ENCODE measurements at regions not wholly inside any gene's neighbourhood (a gene's known extent, or its start where the extent isn't known, plus 50 kb on each side); places are given as distances from the start of the nearest gene placed in this dataset.
A peak's percentile ranks its signal among the peaks of the same experiment; 100 is the strongest.

- no CpG with 5 or more reads among the region's 2 CpGs for WGBS, 2 experiments (ENCODE audit: extremely low coverage in 2 of 2, insufficient read length in 1 of 2)
Measured at GRCh38 chr4:110869114-110869513, 246.2 kb upstream of the PITX2 start.

More at GRCh38 chr4:110869114-110869513, 246.2 kb upstream of the PITX2 start:
- H3K4me3 ChIP-seq (ENCODE audit: insufficient read depth, low read depth, low read length), result no peak overlapping the region
- no peak overlapping the region for H3K23ac ChIP-seq (ENCODE audit: low read depth, low read length)
- H3K79me1 ChIP-seq (ENCODE audit: low read depth in 1 of 2, low read length in 2 of 2), result no peaks in the 10 kb centered on the region
- in situ Hi-C loops (cut with MboI; ENCODE audit: low sequenced_read_pairs) (no loop called here), intact Hi-C loops (cut with micrococcal nuclease) (loop anchor here (10.0 kb wide), 1 partner anchor 766 kb away; no protein-coding TSS in a partner anchor), dilution Hi-C loops (cut with HindIII; ENCODE audit: low sequenced_read_pairs, unreplicated experiment) (no loop called here)
- no peaks in the 10 kb centered on the region for H3K9me3 ChIP-seq (ENCODE audit: control insufficient read depth, insufficient read depth, low read length)
- H3K9ac ChIP-seq (ENCODE audit: low read depth, low read length), result no peak overlapping the region
- no peak overlapping the region for H3K56ac ChIP-seq (ENCODE audit: extremely low read depth, insufficient read depth, low read length)
- H4K91ac ChIP-seq (ENCODE audit: insufficient read depth, low read depth, low read length), result no peak overlapping the region
- no peak overlapping the region for H2BK20ac ChIP-seq (ENCODE audit: low read depth, low read length)
- H2AFZ ChIP-seq (replicated peaks; ENCODE audit: low read length, poor library complexity), result no peak overlapping the region
- H2BK120ac ChIP-seq (ENCODE audit: low read depth, low read length), result no peak overlapping the region
- H3K4me1 ChIP-seq (ENCODE audit: control insufficient read depth, insufficient read depth, low read length), result peaks cover 2% of the 10 kb centered on the region
- H3K18ac ChIP-seq (ENCODE audit: low read depth, low read length), result no peak overlapping the region
- H3K27ac ChIP-seq (ENCODE audit: insufficient read depth, low read length), result no peak overlapping the region
- ChIA-PET POLR2A (ENCODE audit: unreplicated experiment) (interaction anchor here (0.6 kb wide), 1 partner anchor 249 kb away, joined by 3 read pairs; no protein-coding TSS in a partner anchor), CTCF (no interaction called here)
- peak overlapping the region; percentile 28; the same call in 1 of the 2 replicates for H3K4me2 ChIP-seq (ENCODE audit: low read depth, low read length)
- H2BK15ac ChIP-seq (ENCODE audit: low read depth, low read length), result no peak overlapping the region
- TF ChIP-seq CEBPB (IDR thresholded peaks at IDR 0.05; ENCODE audit: low read depth, low read length), result no peak
- no peak for TF ChIP-seq RAD21 (IDR thresholded peaks at IDR 0.05; ENCODE audit: low read length)
- TF ChIP-seq MAFK (IDR thresholded peaks at IDR 0.05; ENCODE audit: low read depth, low read length), result no peak
- no peak overlapping the region for H2AK5ac ChIP-seq (ENCODE audit: low read depth, low read length)
- DNase-seq (peak; percentile 79), ATAC-seq (ENCODE audit: low read depth) (peak; percentile 85)
- no TSS peak for BruUV-seq (replicated peaks)
- no peak overlapping the region for H4K8ac ChIP-seq (ENCODE audit: low read depth in 2 of 2, low read length in 2 of 2)
- H3K27me3 ChIP-seq (ENCODE audit: control insufficient read depth, insufficient read depth, low read length), result no peaks in the 10 kb centered on the region
- H3K9me1 ChIP-seq (ENCODE audit: insufficient read depth, low read length), result no peaks in the 10 kb centered on the region
- no peak overlapping the region for H2BK5ac ChIP-seq (ENCODE audit: low read depth, low read length, poor library complexity, severe bottlenecking)
- H3K14ac ChIP-seq (replicated peaks; ENCODE audit: low read depth, low read length), result no peak overlapping the region
- H3K36me3 ChIP-seq (ENCODE audit: control insufficient read depth, insufficient read depth, low read length), result no peaks in the 10 kb centered on the region
- H4K20me1 ChIP-seq (ENCODE audit: insufficient read depth, low read length), result no peaks in the 10 kb centered on the region
- no peak overlapping the region for H2AK9ac ChIP-seq (replicated peaks; ENCODE audit: low read depth, low read length, poor library complexity)
- no peak overlapping the region for H3K4ac ChIP-seq (ENCODE audit: low read depth, low read length)
- H4K5ac ChIP-seq (ENCODE audit: low read depth, low read length), result no peak overlapping the region

Data from IMR-90 (cell line).